Esophagus squamous epithelium (tissue), 5 donors: ENCODE measurements at regions not wholly inside any gene's neighbourhood (a gene's known extent, or its start where the extent isn't known, plus 50 kb on each side); places are given as distances from the start of the nearest gene placed in this dataset.

Experiments
- DNase-seq: peaks from one replicate; lab custom pipeline; 2025; lab: John Stamatoyannopoulos, UW
- H3K27ac ChIP-seq, 4 donors: fragments of 200-600 bp; sonication (generic); one replicate each; pipeline ENCODE4 v1.5.1; 2016 to 2019; ENCODE audit warnings: mild to moderate bottlenecking in 1 of 4
- H3K27me3 ChIP-seq, 4 donors: fragments of 200-600 bp; sonication (generic); 1 replicate in 3 of 4; 2 replicates in 1 of 4; pipeline versions ENCODE4 v1.5.1 to v1.6.0; 2017 to 2021; ENCODE audit warnings: antibody characterized with exemption in 1 of 4
- H3K36me3 ChIP-seq, 3 donors: fragments of 200-600 bp; sonication (generic); one replicate each; pipeline ENCODE4 v1.5.1; 2016 to 2019
- H3K4me1 ChIP-seq, 3 donors: fragments of 200-600 bp; sonication (generic); one replicate each; pipeline ENCODE4 v1.5.1; 2017 to 2019
- H3K4me3 ChIP-seq, 4 donors: fragments of 200-600 bp; sonication (generic); 1 replicate in 3 of 4; 2 replicates in 1 of 4; pipeline ENCODE4 v1.5.1; 2016 to 2019; ENCODE audit warnings: mild to moderate bottlenecking in 2 of 4, moderate library complexity in 1 of 4
- H3K9me3 ChIP-seq, 3 donors: fragments of 200-600 bp; sonication (generic); one replicate each; pipeline ENCODE4 v1.5.1; 2016 to 2019
- CTCF ChIP-seq, 6 experiments: fragments of 450-650 bp in 4 of 6; fragments of 200-600 bp in 2 of 6; sonication (generic) in 2 of 6; IDR thresholded peaks; one replicate each; pipeline ENCODE4 v1.5.1; 2016 to 2019; ENCODE audit warnings: antibody characterized with exemption in 6 of 6, mild to moderate bottlenecking in 4 of 6, moderate library complexity in 4 of 6
- POLR2A ChIP-seq, 4 donors: fragments of 450-650 bp; IDR thresholded peaks; one replicate each; pipeline ENCODE4 v1.6.1; 2017; ENCODE audit warnings: antibody characterized with exemption in 4 of 4, mild to moderate bottlenecking in 4 of 4, moderate library complexity in 3 of 4
- WGBS, 2 donors: methylation state at CpG; one replicate each; pipeline ENCODE4 v1.1.5; 2018; 5-methylcytosine and 5-hydroxymethylcytosine counted together
- intact Hi-C: fragments of 100-400 bp; cut with DNase I; formaldehyde crosslinking; loops from one replicate; pipeline ENCODE4 v1.15.0; 2022
- donor health status: DM: yes; HTN: yes; CAD: no.

- no peak for TF ChIP-seq CTCF (IDR thresholded peaks at IDR 0.05)
- no peak for TF ChIP-seq POLR2A (IDR thresholded peaks at IDR 0.05)
- WGBS, 2 donors = 73 to 80% methylated on average over 2 of the region's 2 CpGs
Observed at GRCh38 chr5:98205691-98206461, 567.6 kb upstream of the RGMB start.

GRCh38 chr5:98206566-98206965 lies 566.9 kb upstream of the RGMB start:
- H3K36me3 ChIP-seq = no peaks in the 10 kb centered on the region
- DNase-seq = no peak
- 34 to 37% methylated on average over 2 of the region's 2 CpGs for WGBS, 2 donors

More at GRCh38 chr5:98205691-98206461, 567.6 kb upstream of the RGMB start:
- DNase-seq = no peak
- Histone ChIP-seq H3K4me1 (no peaks in the 10 kb centered on the region), H3K4me3 (no peak overlapping the region), H3K9me3 (no peaks in the 10 kb centered on the region), H3K27me3 (no peaks in the 10 kb centered on the region), H3K36me3 (no peaks in the 10 kb centered on the region), H3K27ac (no peak overlapping the region)
- intact Hi-C loops = no loop called here

GRCh38 chr5:98209418-98209817 lies 564.0 kb upstream of the RGMB start:
- intact Hi-C loops = no loop called here
- no peak overlapping the region for H3K4me3 ChIP-seq
- H3K27me3 ChIP-seq = no peaks in the 10 kb centered on the region
- no peaks in the 10 kb centered on the region for H3K4me1 ChIP-seq
- no peak for DNase-seq
- no peaks in the 10 kb centered on the region for H3K36me3 ChIP-seq
- H3K9me3 ChIP-seq = no peaks in the 10 kb centered on the region
- no peak overlapping the region for H3K27ac ChIP-seq
- TF ChIP-seq CTCF (IDR thresholded peaks at IDR 0.05) (no peak), POLR2A (IDR thresholded peaks at IDR 0.05) (no peak)

More at GRCh38 chr5:98206566-98206965, 566.9 kb upstream of the RGMB start:
- intact Hi-C loops = no loop called here
- no peak for TF ChIP-seq CTCF (IDR thresholded peaks at IDR 0.05)
- TF ChIP-seq POLR2A (IDR thresholded peaks at IDR 0.05) = no peak
- Histone ChIP-seq H3K27me3 (no peaks in the 10 kb centered on the region), H3K9me3 (no peaks in the 10 kb centered on the region), H3K4me3 (no peak overlapping the region), H3K27ac (no peak overlapping the region), H3K4me1 (no peaks in the 10 kb centered on the region)

- Histone ChIP-seq H3K27ac (no peak overlapping the region), H3K9me3 (no peaks in the 10 kb centered on the region), H3K36me3 (no peaks in the 10 kb centered on the region), H3K4me3 (no peak overlapping the region), H3K27me3 (no peaks in the 10 kb centered on the region), H3K4me1 (no peaks in the 10 kb centered on the region)
- intact Hi-C loops = no loop called here
- TF ChIP-seq POLR2A (IDR thresholded peaks at IDR 0.05) (no peak), CTCF (IDR thresholded peaks at IDR 0.05) (no peak)
- 64 to 76% methylated on average over 7 of the region's 7 CpGs for WGBS, 2 donors
- DNase-seq = no peak
Observed at GRCh38 chr5:98214240-98215051, 559.0 kb upstream of the RGMB start.

- H3K27ac ChIP-seq = no peak overlapping the region
- TF ChIP-seq POLR2A (IDR thresholded peaks at IDR 0.05) = no peak
- TF ChIP-seq CTCF (IDR thresholded peaks at IDR 0.05) = no peak
- no peaks in the 10 kb centered on the region for H3K4me1 ChIP-seq
- H3K27me3 ChIP-seq = no peaks in the 10 kb centered on the region
- 64 to 82% methylated on average over 1 of the region's 1 CpG for WGBS, 2 donors
- intact Hi-C loops = no loop called here
- H3K36me3 ChIP-seq = no peaks in the 10 kb centered on the region
- DNase-seq = no peak
- no peaks in the 10 kb centered on the region for H3K9me3 ChIP-seq
- H3K4me3 ChIP-seq = no peak overlapping the region
Observed at GRCh38 chr5:98217138-98217537, 556.3 kb upstream of the RGMB start.
